Body of pancreas (tissue), 4 donors: ENCODE measurements at regions not wholly inside any gene's neighbourhood (a gene's known extent, or its start where the extent isn't known, plus 50 kb on each side); places are given as distances from the start of the nearest gene placed in this dataset.

Experiments used
- ATAC-seq: fragments of 150-250 bp; one replicate; pipeline ENCODE4 v1.9.1; 2016
- DNase-seq, 4 donors: peaks; one replicate each; pipeline ENCODE4 v3.0.0-alpha.2; 2019
- H3K27ac ChIP-seq, 4 donors: fragments of 200-600 bp; sonication (generic); 1 replicate in 3 of 4; 2 replicates in 1 of 4; pipeline versions ENCODE4 v1.5.1 to v1.6.1; 2016 to 2019; ENCODE audit warnings: mild to moderate bottlenecking in 1 of 4, mixed read lengths in 1 of 4, moderate library complexity in 1 of 4
- H3K27me3 ChIP-seq, 2 donors: fragments of 200-600 bp; sonication (generic); one replicate each; pipeline ENCODE4 v1.6.0; 2016; ENCODE audit warnings: mild to moderate bottlenecking in 1 of 2
- H3K36me3 ChIP-seq, 2 donors: fragments of 200-600 bp; sonication (generic); replicated peaks in 1 of 2; 2 replicates each; pipeline ENCODE4 v1.5.1; 2016; ENCODE audit warnings: low read depth in 2 of 2; ENCODE audit not compliant: insufficient read depth in 1 of 2
- H3K4me1 ChIP-seq: fragments of 200-600 bp; sonication (generic); one replicate; pipeline ENCODE4 v1.6.0; 2016
- H3K4me3 ChIP-seq, 2 donors: fragments of 200-600 bp; sonication (generic); 1 replicate in 1 of 2; 2 replicates in 1 of 2; pipeline ENCODE4 v1.5.1; 2016 to 2019
- H3K9me3 ChIP-seq, 3 donors: fragments of 200-600 bp; sonication (generic); 1 replicate in 2 of 3; 2 replicates in 1 of 3; pipeline ENCODE4 v1.5.1; 2016
- CTCF ChIP-seq, 7 experiments: fragments of 450-650 bp in 4 of 7; fragments of 200-600 bp in 3 of 7; sonication (generic) in 3 of 7; IDR thresholded peaks; one replicate each; pipeline ENCODE4 v1.5.1; 2016 to 2019; ENCODE audit warnings: antibody characterized with exemption in 7 of 7
- POLR2A ChIP-seq, 3 donors: fragments of 450-650 bp; IDR thresholded peaks; one replicate each; pipeline ENCODE4 v1.6.1; 2016; ENCODE audit warnings: antibody characterized with exemption in 3 of 3, mild to moderate bottlenecking in 2 of 3
- WGBS, 2 donors: methylation state at CpG; one replicate each; pipeline ENCODE4 v1.1.5; 2017; 5-methylcytosine and 5-hydroxymethylcytosine counted together
- intact Hi-C: fragments of 100-400 bp; cut with DNase I; formaldehyde crosslinking; loops from one replicate; pipeline ENCODE4 v1.15.1; 2023

DNA sequence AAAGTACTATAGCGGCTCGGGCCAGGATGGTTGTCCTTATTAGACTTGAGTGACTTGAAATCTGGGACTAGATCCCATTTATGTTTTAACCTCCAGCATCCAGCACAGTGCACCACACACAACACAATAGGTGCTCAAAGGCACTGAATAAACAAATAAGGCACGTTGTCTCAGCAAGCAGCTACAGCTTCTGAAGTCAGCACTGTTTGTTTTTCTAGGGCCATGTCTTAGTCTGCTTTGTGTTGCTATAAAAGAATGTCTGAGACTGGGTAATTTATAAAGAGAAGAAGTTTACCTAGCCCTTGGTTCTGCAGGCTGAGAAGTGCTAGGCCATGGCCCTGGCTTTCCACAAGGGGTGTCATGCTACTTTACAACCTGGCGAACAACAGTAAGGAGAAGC lies 102.1 kb upstream of the LNX1 start:
- WGBS, 2 donors = 79 to 81% methylated on average over 4 of the region's 4 CpGs
- H3K36me3 ChIP-seq = no peaks in the 10 kb centered on the region
- no peaks in the 10 kb centered on the region for H3K27me3 ChIP-seq
- H3K27ac ChIP-seq = no peak overlapping the region
- intact Hi-C loops = no loop called here
- H3K4me3 ChIP-seq = no peak overlapping the region
- DNase-seq (no peak), ATAC-seq (no peak)
- H3K9me3 ChIP-seq = no peaks in the 10 kb centered on the region
- H3K4me1 ChIP-seq = no peaks in the 10 kb centered on the region
- TF ChIP-seq CTCF (IDR thresholded peaks at IDR 0.05) (no peak), POLR2A (IDR thresholded peaks at IDR 0.05) (no peak)

GRCh38 chr4:53688186-53688790 lies 97.0 kb upstream of the LNX1 start:
- H3K36me3 ChIP-seq = no peaks in the 10 kb centered on the region
- ATAC-seq (peak; percentile 30), DNase-seq (peak in 3 of 4 donors; percentile 23 to 59 (median 48))
- no peak overlapping the region for H3K4me3 ChIP-seq
- H3K4me1 ChIP-seq = no peaks in the 10 kb centered on the region
- H3K9me3 ChIP-seq = no peaks in the 10 kb centered on the region
- intact Hi-C loops = no loop called here
- 46 to 55% methylated on average over 2 of the region's 2 CpGs for WGBS, 2 donors
- H3K27me3 ChIP-seq = no peaks in the 10 kb centered on the region
- no peak overlapping the region for H3K27ac ChIP-seq
- TF ChIP-seq CTCF (IDR thresholded peaks at IDR 0.05) (no peak), POLR2A (IDR thresholded peaks at IDR 0.05) (no peak)

DNA sequence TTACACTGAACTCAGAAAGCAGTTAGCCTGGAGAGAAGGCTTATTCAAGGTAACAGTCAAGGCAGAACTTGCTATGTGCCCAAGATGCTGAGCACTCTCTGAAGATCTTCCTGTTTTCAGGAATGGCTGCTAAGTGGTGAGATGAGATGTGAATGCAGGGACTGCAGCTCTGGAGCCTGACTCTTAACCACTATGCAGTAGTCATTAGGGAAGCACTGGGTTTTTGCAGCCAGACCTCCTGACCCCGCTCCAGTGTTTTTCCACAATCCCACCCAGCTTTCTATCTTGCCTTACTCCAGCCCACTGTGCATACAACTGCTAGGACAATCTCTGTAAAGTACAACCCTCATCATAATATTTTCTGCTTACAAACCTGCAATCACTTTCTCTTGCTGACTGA lies 95.2 kb upstream of the LNX1 start:
- intact Hi-C loops = no loop called here
- Histone ChIP-seq H3K9me3 (no peaks in the 10 kb centered on the region), H3K27ac (no peak overlapping the region), H3K4me1 (no peaks in the 10 kb centered on the region), H3K4me3 (no peak overlapping the region), H3K27me3 (no peaks in the 10 kb centered on the region), H3K36me3 (no peaks in the 10 kb centered on the region)
- DNase-seq (no peak), ATAC-seq (no peak)
- TF ChIP-seq POLR2A (IDR thresholded peaks at IDR 0.05) = no peak
- no peak for TF ChIP-seq CTCF (IDR thresholded peaks at IDR 0.05)
- 94 to 100% methylated on average over 1 of the region's 1 CpG for WGBS, 2 donors

- H3K9me3 ChIP-seq = no peaks in the 10 kb centered on the region
- no peak overlapping the region for H3K4me3 ChIP-seq
- no peaks in the 10 kb centered on the region for H3K36me3 ChIP-seq
- DNase-seq = no peak
- no peaks in the 10 kb centered on the region for H3K27me3 ChIP-seq
- no peaks in the 10 kb centered on the region for H3K4me1 ChIP-seq
- intact Hi-C loops = no loop called here
- TF ChIP-seq POLR2A (IDR thresholded peaks at IDR 0.05) (no peak), CTCF (IDR thresholded peaks at IDR 0.05) (no peak)
- WGBS, 2 donors = 80 to 81% methylated on average over 6 of the region's 6 CpGs
- no peak for ATAC-seq
- H3K27ac ChIP-seq = no peak overlapping the region
These were observed 93.1 kb upstream of the LNX1 start for GRCh38 chr4:53684136-53685130.
